LNCaP clone FGC (cell line): ENCODE measurements at regions not wholly inside any gene's neighbourhood (a gene's known extent, or its start where the extent isn't known, plus 50 kb on each side); places are given as distances from the start of the nearest gene placed in this dataset.

Source experiments
- DNase-seq: peaks from one replicate; pipeline ENCODE4 v3.0.0-alpha.2; 2011; ENCODE audit warnings: low read depth
- H3K4me3 ChIP-seq: 2 replicates; pipeline ENCODE4 v1.5.1; 2011; ENCODE audit warnings: mild to moderate bottlenecking, low read depth, low read length, control low read depth
- TF ChIP-seq, protein P1 (sequence below): IDR thresholded peaks from 2 replicates; pipeline ENCODE4 v1.5.1; 2012; ENCODE audit warnings: mild to moderate bottlenecking; ENCODE audit not compliant: control insufficient read depth, insufficient read depth; ENCODE audit errors: extremely low read depth

DNA sequence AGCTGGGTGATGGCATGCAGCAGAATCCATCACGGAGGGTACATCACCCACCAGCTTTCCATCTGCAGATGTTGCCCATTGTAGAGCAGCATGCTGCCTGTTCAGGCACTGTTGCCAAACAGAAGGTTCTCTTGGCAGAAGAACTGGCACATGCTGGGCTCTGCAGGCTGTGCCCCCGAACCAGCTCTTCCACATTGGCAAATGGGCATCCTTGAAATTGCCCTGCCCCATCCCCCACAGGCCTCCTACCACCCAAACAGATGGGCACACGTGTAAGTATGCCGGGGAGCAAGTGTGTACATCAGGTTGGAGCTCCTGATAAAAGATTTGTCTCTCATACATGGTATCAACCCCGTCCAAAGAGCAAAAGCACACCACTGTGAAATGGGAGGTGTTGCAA, 220.3 kb upstream of the TAS2R1 start:
- DNase-seq = no peak
- TF ChIP-seq, protein P1, sequence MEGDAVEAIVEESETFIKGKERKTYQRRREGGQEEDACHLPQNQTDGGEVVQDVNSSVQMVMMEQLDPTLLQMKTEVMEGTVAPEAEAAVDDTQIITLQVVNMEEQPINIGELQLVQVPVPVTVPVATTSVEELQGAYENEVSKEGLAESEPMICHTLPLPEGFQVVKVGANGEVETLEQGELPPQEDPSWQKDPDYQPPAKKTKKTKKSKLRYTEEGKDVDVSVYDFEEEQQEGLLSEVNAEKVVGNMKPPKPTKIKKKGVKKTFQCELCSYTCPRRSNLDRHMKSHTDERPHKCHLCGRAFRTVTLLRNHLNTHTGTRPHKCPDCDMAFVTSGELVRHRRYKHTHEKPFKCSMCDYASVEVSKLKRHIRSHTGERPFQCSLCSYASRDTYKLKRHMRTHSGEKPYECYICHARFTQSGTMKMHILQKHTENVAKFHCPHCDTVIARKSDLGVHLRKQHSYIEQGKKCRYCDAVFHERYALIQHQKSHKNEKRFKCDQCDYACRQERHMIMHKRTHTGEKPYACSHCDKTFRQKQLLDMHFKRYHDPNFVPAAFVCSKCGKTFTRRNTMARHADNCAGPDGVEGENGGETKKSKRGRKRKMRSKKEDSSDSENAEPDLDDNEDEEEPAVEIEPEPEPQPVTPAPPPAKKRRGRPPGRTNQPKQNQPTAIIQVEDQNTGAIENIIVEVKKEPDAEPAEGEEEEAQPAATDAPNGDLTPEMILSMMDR = no peak
- no peak overlapping the region for H3K4me3 ChIP-seq

DNA sequence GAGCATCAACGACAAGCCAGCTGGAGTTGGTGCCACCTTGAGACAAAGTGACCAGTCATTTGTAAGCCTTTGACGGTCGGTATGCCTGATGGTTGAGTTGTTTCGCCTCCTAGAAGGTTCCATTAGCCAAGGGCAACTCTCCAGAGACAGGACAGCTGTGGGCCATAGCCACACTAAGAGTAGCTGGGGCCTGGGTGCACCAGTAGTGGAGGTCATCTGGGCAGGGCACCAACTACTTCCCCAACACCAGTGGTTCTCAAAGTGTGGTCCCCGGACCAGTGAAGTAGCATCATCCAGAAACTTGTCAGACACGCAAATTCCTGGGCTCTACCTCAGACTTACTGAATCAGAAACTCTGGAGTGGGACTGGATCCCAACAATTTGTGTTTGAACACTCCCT, 217.5 kb upstream of the TAS2R1 start:
- H3K4me3 ChIP-seq = no peak overlapping the region
- TF ChIP-seq, protein P1 = no peak
- DNase-seq = no peak

DNA sequence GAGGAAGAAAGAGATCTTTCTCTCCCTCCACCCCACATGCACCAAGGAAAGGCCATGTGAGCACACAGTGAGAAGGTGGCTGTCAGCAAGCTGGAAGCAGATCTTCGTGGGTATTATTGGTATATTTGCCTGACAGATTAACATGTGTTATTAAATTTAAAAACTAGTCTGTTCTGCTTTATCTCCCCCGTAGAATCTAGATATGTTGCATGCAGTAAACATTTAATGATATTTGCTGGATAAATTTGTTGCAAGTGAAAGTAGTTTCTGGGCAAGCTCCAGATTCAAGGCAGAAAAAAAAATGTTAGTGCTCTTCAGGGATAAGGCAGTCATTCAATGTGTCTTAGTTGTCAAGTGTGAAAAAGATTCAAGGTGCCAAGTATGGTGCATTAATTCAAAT, 215.0 kb upstream of the TAS2R1 start:
- DNase-seq = no peak
- H3K4me3 ChIP-seq = no peak overlapping the region
- TF ChIP-seq, protein P1 = no peak

DNA sequence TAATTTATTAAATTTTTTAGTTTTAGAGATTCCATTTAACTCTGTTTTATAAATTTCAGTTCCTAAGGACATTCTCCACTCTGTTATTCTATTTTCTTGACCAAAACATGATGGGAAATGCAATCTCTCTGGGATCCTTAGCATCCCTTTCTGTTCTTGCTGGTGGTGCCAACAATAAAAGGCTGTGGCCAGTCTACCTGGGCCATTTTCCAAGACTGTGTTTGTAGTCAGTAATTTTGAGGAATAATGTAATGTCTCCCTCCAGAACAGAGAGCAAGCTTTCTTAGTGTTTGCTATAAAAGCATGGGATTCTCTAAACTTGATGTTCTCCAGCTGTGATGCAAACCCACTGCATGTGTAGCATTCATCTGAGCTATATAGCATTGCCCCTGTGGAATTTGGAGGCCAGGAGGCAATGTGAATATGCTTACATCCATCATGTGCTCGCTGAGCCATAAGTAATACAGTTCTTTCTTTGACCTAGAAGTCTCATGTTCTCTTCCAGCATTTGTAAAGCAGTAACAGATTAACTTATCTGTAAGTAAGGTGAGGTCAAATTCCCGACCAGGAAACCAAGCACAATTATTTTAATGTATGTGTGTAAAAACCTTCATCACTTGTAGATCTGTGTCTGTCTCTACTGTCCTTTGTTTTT, 211.5 kb upstream of the TAS2R1 start:
- DNase-seq = no peak
- no peak overlapping the region for H3K4me3 ChIP-seq
- TF ChIP-seq, protein P1 = no peak

DNA sequence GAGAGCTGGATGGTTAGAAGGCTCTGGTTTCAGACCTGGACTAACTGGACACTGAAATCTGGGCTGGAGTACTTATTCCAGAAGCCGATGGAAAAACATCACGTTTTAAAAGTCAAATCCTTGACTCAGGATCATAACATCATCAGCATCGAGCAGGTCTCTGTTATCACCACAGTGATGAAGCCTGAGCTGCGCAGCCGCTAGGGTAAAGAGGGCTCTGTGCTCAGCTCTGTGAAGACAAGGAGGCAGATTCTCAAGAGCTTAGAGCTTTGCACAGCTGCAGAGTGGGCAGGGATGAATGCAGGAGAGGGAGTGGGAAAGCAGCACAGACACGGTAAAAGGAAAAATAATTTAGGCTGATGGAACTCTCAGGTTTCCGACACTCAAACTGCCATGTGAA, 208.8 kb upstream of the TAS2R1 start:
- no peak overlapping the region for H3K4me3 ChIP-seq
- no peak for DNase-seq
- TF ChIP-seq, protein P1 = no peak

DNA sequence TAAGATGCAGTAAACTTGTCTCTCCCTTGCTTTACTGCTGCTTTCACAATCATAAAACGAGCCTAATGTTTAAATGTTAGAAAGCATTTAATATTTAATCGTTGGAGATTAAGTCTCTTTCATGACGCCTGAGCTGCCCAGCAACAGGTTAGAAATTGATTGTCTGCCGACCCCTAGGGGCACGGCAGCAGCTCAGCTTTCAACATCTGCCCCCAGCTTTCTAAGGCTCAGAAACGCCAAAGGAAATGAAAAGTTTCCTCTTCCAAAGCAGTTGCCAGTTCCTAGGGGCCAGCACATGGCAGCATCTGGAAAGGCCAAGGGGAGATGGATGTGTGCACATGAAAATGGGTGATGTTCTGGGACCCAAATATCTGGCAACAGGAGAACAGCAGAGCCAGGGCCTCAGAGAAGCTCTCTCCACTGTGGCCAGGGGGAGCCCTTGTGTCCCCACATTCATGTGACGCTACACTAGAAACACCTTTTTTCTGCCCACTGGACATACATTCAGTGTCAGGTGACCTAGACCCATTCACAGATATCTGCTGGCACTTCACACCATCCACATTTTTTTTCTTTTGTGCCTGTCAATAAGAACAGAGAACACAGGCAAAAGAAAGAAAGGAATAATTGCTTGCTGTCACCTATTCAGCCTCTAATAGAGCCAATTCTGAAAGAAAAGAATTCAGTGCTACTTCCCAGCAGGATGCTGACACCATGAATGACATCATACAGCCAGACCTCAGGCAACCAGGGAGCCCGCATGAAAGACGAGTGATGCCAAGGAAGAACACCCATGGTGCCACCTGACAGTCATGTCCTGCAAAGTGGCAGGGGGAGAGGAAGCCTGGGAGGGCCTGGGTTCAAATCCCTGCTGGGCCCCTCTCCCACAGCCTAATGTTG, 205.0 kb upstream of the TAS2R1 start:
- DNase-seq = no peak
- TF ChIP-seq, protein P1 = no peak
- H3K4me3 ChIP-seq = no peak overlapping the region
